Heart left ventricle (tissue), 16 donors: ENCODE measurements at regions not wholly inside any gene's neighbourhood (a gene's known extent, or its start where the extent isn't known, plus 50 kb on each side); places are given as distances from the start of the nearest gene placed in this dataset.

Experiments
- ATAC-seq, 4 donors: fragments of 200-7000 bp; cut with Tn5 transposase; one replicate each; pipeline ENCODE4 v1.9.1; 2020 to 2022; ENCODE audit warnings: moderate library complexity in 4 of 4, mild to moderate bottlenecking in 3 of 4, moderate number of reproducible peaks in 1 of 4
- DNase-seq, 5 donors: peaks; one replicate each; pipeline ENCODE4 v3.0.0-alpha.2; 2020
- H3K27ac ChIP-seq, 12 donors: fragments of 200-600 bp; sonication (generic) in 4 of 12; one replicate each; pipeline versions ENCODE4 v1.5.0 to v1.8.0; 2016 to 2022; ENCODE audit warnings: mild to moderate bottlenecking in 2 of 12
- H3K27me3 ChIP-seq, 9 donors: fragments of 200-600 bp; sonication (generic) in 2 of 9; one replicate each; pipeline versions ENCODE4 v1.5.1 to v1.8.0; 2016 to 2022; ENCODE audit warnings: mild to moderate bottlenecking in 3 of 9
- H3K36me3 ChIP-seq, 9 donors: fragments of 200-600 bp; sonication (generic) in 2 of 9; one replicate each; pipeline versions ENCODE4 v1.5.0 to v1.8.0; 2018 to 2022; ENCODE audit warnings: mild to moderate bottlenecking in 2 of 9
- H3K4me1 ChIP-seq, 12 donors: fragments of 200-600 bp; sonication (generic) in 4 of 12; one replicate each; pipeline versions ENCODE4 v1.5.0 to v1.8.0; 2016 to 2022; ENCODE audit warnings: mild to moderate bottlenecking in 3 of 12
- H3K4me3 ChIP-seq, 12 donors: fragments of 200-600 bp; sonication (generic) in 4 of 12; one replicate each; pipeline versions ENCODE4 v1.5.0 to v1.8.0; 2017 to 2022; ENCODE audit warnings: mild to moderate bottlenecking in 9 of 12, moderate library complexity in 4 of 12
- H3K9me3 ChIP-seq, 12 donors: fragments of 200-600 bp; sonication (generic) in 4 of 12; one replicate each; pipeline versions ENCODE4 v1.5.0 to v1.8.0; 2016 to 2022; ENCODE audit warnings: mild to moderate bottlenecking in 1 of 12
- POLR2A ChIP-seq, 2 donors: fragments of 450-650 bp; IDR thresholded peaks; one replicate each; pipeline ENCODE4 v1.6.1; 2017; ENCODE audit warnings: antibody characterized with exemption in 2 of 2, mild to moderate bottlenecking in 2 of 2, moderate library complexity in 2 of 2
- WGBS, 4 donors: extraction: QIAGEN DNeasy Blood & Tissue Kit in 2 of 4; methylation state at CpG; one replicate each; pipeline versions ENCODE4 v1.1.5 to v1.1.7; 2013 to 2018; 5-methylcytosine and 5-hydroxymethylcytosine counted together
- intact Hi-C, 10 donors: fragments of 100-400 bp; cut with DNase I; formaldehyde crosslinking; loops; one replicate each; pipeline versions ENCODE4 v1.11.1 to v1.14.2; 2022
- TF ChIP-seq, protein P1 (sequence below), 12 donors: fragments of 200-600 bp; sonication (generic) in 4 of 12; IDR thresholded peaks; one replicate each; pipeline versions ENCODE4 v1.5.0 to v1.8.0; 2018 to 2022; ENCODE audit warnings: antibody characterized with exemption in 12 of 12, mild to moderate bottlenecking in 5 of 12
- donor health status: ischemic (EF 13 %, LVEDD 7.1; RV severe dilation, severe dysfunction).
- donor health status: healthy with polysubstance abuse.
- donor health status: DM: no; HTN: yes; CAD: no.
- donor health status: DM: no; HTN: no; CAD: no.
- donor health status: ischemic (EF 25% LVEDD 6.9; RV normal size, moderate dysfunction).
- donor health status: ischemic (EF 25% LVEDD 5.7; RV mildly dilated, moderate dysfunction).
- donor health status: healthy.
- donor health status: DM: yes; HTN: yes; CAD: no.
- donor health status: ischemic (EF 35%, LVEDD 5.7; RV mildly dilated, moderate dysfunction).
- donor health status: nonischemic (EF 11% LVEDD 7.7; RV severe dilation, severe dysfunction).
- donor health status: DM: yes; HTN: yes; CAD: no.
- donor health status: PGD.
- donor health status: ischemic (EF 29% LVEDD 5.4; RV normal size, mild dysfunction).
- donor health status: nonischemic (EF 23%, LVEDD 6.1; RV moderate dilation, normal function).

DNA sequence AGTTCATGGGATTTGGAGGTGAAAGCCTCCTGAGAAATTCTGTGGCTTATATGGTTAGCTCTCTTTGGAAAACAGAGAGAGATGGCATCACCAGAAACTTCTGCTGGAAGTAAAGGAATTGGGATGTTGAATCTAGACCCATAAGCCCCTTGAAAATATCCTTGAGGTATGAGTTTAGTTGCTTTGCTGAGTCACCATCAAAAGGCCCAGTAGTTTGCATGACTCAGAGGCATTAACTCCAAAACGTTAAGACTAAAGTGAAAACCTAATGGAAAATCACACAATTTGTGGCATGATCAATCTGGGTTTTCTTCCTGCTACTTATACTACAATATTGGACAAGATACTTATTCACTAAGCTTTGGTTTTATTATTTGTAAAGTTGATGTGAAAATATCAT lies 349.2 kb upstream of the SALL1 start:
- Histone ChIP-seq H3K27ac (no peak overlapping the region), H3K4me3 (no peak overlapping the region), H3K4me1 (no peaks in the 10 kb centered on the region), H3K9me3 (peaks cover 0 to 25% (median 0%) of the 10 kb centered on the region in 12 donors), H3K36me3 (no peaks in the 10 kb centered on the region), H3K27me3 (no peaks in the 10 kb centered on the region)
- DNase-seq (no peak), ATAC-seq (no peak)
- TF ChIP-seq, protein P1, sequence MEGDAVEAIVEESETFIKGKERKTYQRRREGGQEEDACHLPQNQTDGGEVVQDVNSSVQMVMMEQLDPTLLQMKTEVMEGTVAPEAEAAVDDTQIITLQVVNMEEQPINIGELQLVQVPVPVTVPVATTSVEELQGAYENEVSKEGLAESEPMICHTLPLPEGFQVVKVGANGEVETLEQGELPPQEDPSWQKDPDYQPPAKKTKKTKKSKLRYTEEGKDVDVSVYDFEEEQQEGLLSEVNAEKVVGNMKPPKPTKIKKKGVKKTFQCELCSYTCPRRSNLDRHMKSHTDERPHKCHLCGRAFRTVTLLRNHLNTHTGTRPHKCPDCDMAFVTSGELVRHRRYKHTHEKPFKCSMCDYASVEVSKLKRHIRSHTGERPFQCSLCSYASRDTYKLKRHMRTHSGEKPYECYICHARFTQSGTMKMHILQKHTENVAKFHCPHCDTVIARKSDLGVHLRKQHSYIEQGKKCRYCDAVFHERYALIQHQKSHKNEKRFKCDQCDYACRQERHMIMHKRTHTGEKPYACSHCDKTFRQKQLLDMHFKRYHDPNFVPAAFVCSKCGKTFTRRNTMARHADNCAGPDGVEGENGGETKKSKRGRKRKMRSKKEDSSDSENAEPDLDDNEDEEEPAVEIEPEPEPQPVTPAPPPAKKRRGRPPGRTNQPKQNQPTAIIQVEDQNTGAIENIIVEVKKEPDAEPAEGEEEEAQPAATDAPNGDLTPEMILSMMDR (IDR thresholded peaks at IDR 0.05): no peak
- no peak for TF ChIP-seq POLR2A (IDR thresholded peaks at IDR 0.05)
- 52 to 71% (median 61%) methylated on average over 1 of the region's 1 CpG for WGBS, 4 donors
- intact Hi-C loops: no loop called here

DNA sequence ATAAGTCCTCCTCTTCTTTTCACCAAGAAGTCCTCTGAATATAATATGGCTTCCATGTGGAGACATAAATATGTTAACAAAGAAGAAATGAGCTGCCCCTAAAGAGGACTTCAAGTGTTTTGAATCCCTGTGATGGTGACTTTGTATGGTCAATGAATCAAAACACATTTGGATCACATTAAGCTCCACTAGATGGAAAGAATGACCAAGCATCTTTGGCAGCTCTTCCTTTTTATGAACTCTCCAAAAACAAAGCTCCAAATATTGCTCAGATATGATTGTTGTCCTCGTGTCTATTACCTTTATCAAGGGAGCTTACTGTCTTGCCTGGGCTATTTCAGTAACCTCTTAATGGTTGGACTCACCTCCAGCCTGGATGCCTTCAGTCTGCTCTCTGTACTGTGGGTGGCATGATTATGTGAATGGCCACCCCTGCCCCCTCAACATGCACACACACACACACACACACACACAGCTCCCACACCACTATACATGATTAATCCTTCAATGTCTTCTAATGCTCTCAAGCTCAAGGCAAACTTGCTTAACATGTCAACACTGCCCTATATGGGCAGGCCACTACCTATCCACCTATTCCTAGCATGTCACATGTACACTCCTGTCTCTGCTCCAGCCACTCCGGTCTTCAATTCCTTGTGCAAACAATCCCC lies 346.6 kb upstream of the SALL1 start:
- H3K27me3 ChIP-seq: no peaks in the 10 kb centered on the region
- DNase-seq (no peak), ATAC-seq (no peak)
- H3K9me3 ChIP-seq: peaks cover 0 to 25% (median 0%) of the 10 kb centered on the region in 12 donors
- H3K36me3 ChIP-seq: no peaks in the 10 kb centered on the region
- intact Hi-C loops: no loop called here
- no peak overlapping the region for H3K4me3 ChIP-seq
- TF ChIP-seq POLR2A (IDR thresholded peaks at IDR 0.05): no peak
- TF ChIP-seq, protein P1 (IDR thresholded peaks at IDR 0.05): no peak
- 44 to 58% (median 51%) methylated on average over 2 of the region's 2 CpGs for WGBS, 4 donors
- no peaks in the 10 kb centered on the region for H3K4me1 ChIP-seq
- H3K27ac ChIP-seq: no peak overlapping the region

DNA sequence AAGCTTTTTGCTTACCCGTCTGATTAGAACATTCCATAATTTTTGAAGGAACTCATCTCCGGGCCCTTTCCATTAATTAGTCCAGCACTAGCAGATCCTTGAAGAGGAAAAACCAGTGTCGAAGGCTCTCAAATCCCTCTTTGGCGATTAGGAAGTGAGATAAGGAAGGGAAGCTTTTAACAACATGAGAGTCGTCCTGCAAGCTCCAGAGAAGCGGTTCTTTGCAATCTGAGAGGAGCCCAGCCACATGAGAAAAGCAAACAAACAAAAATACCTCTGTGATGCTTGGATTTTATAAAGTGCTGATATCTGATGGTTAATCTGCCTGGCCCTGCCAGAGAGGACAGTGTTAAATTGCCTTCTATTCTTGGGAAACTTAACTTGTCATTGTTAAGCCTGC lies 339.8 kb upstream of the SALL1 start:
- DNase-seq (no peak), ATAC-seq (no peak)
- TF ChIP-seq, protein P1 (IDR thresholded peaks at IDR 0.05): no peak
- no peak for TF ChIP-seq POLR2A (IDR thresholded peaks at IDR 0.05)
- intact Hi-C loops: no loop called here
- H3K36me3 ChIP-seq: no peaks in the 10 kb centered on the region
- H3K4me3 ChIP-seq: no peak overlapping the region
- H3K4me1 ChIP-seq: no peaks in the 10 kb centered on the region
- H3K27ac ChIP-seq: no peak overlapping the region
- peaks cover 0 to 8% (median 0%) of the 10 kb centered on the region in 12 donors for H3K9me3 ChIP-seq
- no peaks in the 10 kb centered on the region for H3K27me3 ChIP-seq
- 10 to 20% (median 13%) methylated on average over 6 of the region's 6 CpGs for WGBS, 4 donors

DNA sequence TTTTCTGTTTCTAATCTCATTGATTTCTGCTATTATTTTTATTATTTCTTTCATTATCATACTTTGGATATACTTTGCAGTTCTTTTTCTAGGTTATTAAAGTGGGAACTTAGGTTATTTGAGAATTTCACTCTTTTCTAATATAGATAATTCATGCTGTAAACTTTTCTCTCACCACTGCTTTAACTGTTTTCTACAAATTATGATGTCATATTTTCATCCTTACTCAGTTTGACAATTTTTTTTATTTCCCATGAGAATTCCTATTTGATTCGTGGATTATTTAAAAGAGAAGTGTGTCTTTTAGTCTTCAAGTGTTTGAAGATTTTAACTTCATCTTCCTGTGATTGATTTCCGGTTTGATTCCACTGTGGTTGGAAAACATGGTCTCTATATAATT lies 336.8 kb upstream of the SALL1 start:
- no peak for ATAC-seq
- no peaks in the 10 kb centered on the region for H3K36me3 ChIP-seq
- no peak for TF ChIP-seq POLR2A (IDR thresholded peaks at IDR 0.05)
- TF ChIP-seq, protein P1 (IDR thresholded peaks at IDR 0.05): no peak
- H3K27ac ChIP-seq: no peak overlapping the region
- H3K27me3 ChIP-seq: no peaks in the 10 kb centered on the region
- H3K9me3 ChIP-seq: peaks cover 0 to 17% (median 8%) of the 10 kb centered on the region in 12 donors
- H3K4me1 ChIP-seq: no peaks in the 10 kb centered on the region
- WGBS, 4 donors: 76 to 83% (median 80%) methylated on average over 2 of the region's 2 CpGs
- no peak overlapping the region for H3K4me3 ChIP-seq
- DNase-seq: no peak
- intact Hi-C loops: no loop called here
